ENCODE measurements at regions not wholly inside any gene's neighbourhood (a gene's known extent, or its start where the extent isn't known, plus 50 kb on each side); places are given as distances from the start of the nearest gene placed in this dataset.
A peak's percentile ranks its signal among the peaks of the same experiment; 100 is the strongest.

DNA sequence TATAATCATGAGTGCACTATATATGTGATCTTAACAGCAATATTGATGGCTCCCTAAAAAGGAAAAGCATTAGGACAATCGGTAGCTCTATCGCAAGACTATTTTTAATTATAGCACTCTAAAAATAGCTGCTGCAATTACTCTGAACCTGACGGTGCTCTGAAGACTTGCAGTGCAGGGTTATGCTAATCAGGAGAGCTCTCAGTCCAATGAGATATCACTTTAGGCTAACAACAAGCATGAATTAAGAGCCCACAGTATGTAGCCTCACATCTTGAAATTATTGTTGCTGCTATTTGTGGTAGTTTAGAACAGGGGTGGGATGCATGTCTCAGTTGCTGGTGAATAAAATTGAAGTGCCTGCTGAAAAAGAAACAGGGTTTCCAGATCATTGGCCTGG, 515.8 kb upstream of the AKR1E2 start:
- TF ChIP-seq, protein P1, sequence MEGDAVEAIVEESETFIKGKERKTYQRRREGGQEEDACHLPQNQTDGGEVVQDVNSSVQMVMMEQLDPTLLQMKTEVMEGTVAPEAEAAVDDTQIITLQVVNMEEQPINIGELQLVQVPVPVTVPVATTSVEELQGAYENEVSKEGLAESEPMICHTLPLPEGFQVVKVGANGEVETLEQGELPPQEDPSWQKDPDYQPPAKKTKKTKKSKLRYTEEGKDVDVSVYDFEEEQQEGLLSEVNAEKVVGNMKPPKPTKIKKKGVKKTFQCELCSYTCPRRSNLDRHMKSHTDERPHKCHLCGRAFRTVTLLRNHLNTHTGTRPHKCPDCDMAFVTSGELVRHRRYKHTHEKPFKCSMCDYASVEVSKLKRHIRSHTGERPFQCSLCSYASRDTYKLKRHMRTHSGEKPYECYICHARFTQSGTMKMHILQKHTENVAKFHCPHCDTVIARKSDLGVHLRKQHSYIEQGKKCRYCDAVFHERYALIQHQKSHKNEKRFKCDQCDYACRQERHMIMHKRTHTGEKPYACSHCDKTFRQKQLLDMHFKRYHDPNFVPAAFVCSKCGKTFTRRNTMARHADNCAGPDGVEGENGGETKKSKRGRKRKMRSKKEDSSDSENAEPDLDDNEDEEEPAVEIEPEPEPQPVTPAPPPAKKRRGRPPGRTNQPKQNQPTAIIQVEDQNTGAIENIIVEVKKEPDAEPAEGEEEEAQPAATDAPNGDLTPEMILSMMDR (IDR thresholded peaks at IDR 0.05; ENCODE audit: insufficient read depth, low read length, severe bottlenecking), result no peak
- DNase-seq (ENCODE audit: low read depth) (no peak), FAIRE-seq (no peak)
- H3K27me3 ChIP-seq (ENCODE audit: control insufficient read depth, insufficient read depth, low read length), result no peaks in the 10 kb centered on the region
- H3K36me3 ChIP-seq (ENCODE audit: control insufficient read depth, insufficient read depth, low read length), result no peaks in the 10 kb centered on the region
- no peak overlapping the region for H3K4me3 ChIP-seq (ENCODE audit: low read depth, low read length)

GRCh38 chr10:4307910-4308309, 518.1 kb upstream of the AKR1E2 start:
- DNase-seq (ENCODE audit: low read depth), result no peak
- H3K36me3 ChIP-seq (ENCODE audit: control insufficient read depth, insufficient read depth, low read length), result no peaks in the 10 kb centered on the region
- no peak for FAIRE-seq
- TF ChIP-seq, protein P1 (IDR thresholded peaks at IDR 0.05; ENCODE audit: insufficient read depth, low read length, severe bottlenecking), result no peak
- no peaks in the 10 kb centered on the region for H3K27me3 ChIP-seq (ENCODE audit: control insufficient read depth, insufficient read depth, low read length)
- no peak overlapping the region for H3K4me3 ChIP-seq (ENCODE audit: low read depth, low read length)

GRCh38 chr10:4306871-4307270, 519.1 kb upstream of the AKR1E2 start:
- FAIRE-seq (no peak), DNase-seq (ENCODE audit: low read depth) (peak; percentile 47)
- TF ChIP-seq, protein P1 (IDR thresholded peaks at IDR 0.05; ENCODE audit: insufficient read depth, low read length, severe bottlenecking), result no peak
- Histone ChIP-seq H3K36me3 (ENCODE audit: control insufficient read depth, insufficient read depth, low read length) (no peaks in the 10 kb centered on the region), H3K27me3 (ENCODE audit: control insufficient read depth, insufficient read depth, low read length) (no peaks in the 10 kb centered on the region), H3K4me3 (ENCODE audit: low read depth, low read length) (no peak overlapping the region)

DNA sequence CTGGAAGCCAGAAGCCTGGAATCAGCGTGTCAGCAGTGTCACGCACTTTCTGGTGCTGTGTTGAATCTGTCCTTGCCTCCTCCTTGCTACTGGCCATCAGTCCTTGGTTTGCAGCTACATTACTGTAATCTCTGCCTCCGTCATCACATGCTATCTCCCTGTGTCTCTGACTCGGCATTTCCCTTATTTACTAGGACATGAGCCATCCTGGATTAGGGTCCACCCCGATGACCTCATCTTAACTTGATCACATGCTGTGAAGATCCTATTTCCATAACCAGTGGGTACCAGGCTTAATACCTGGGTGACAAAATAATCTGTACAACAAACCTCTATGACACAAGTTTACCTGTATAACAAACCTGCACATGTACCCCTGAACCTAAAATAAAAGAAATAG, 518.0 kb upstream of the KLF6 start:
- TF ChIP-seq, protein P1 (IDR thresholded peaks at IDR 0.05; ENCODE audit: insufficient read depth, low read length, severe bottlenecking), result no peak
- H3K4me3 ChIP-seq (ENCODE audit: low read depth, low read length), result no peak overlapping the region
- FAIRE-seq (no peak), DNase-seq (ENCODE audit: low read depth) (peak; percentile 57)
- no peaks in the 10 kb centered on the region for H3K27me3 ChIP-seq (ENCODE audit: control insufficient read depth, insufficient read depth, low read length)
- no peaks in the 10 kb centered on the region for H3K36me3 ChIP-seq (ENCODE audit: control insufficient read depth, insufficient read depth, low read length)

DNA sequence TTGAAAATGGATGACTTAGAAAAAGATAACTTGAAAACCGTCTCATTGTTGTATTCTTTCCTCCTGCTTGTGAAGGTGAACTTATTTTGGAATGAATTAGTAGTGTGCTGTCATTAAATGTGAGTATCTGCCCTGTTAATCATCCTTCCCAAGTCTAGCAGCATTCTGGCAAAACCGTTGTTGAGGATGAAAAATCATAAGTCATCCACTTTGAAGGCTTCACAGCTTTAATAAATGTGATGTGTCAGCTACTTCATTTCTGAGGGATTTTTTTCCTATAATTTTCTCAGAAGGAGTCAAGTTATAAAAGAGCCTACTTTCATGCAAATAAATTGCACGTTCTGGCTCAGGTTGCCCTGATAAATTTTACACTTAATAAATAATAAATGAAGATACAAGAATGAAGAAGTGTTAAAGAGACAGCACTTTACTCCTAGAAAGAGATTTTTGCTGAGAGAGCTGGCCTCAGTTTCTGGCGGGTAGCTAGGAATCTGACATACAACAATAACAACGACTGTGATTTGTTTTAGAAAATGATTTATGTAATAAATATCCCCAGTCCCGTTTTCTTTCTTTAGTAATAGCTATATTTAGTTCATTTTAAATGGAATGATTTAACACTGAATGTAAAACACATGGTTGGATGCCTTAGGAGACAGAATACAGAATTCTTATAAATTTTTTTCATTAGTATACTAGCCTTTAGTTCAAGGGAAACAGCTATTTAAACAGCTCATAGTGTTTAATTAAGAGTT, 516.5 kb upstream of the KLF6 start:
- FAIRE-seq (no peak), DNase-seq (ENCODE audit: low read depth) (peak; percentile 13)
- TF ChIP-seq, protein P1 (IDR thresholded peaks at IDR 0.05; ENCODE audit: insufficient read depth, low read length, severe bottlenecking), result no peak
- Histone ChIP-seq H3K4me3 (ENCODE audit: low read depth, low read length) (no peak overlapping the region), H3K27me3 (ENCODE audit: control insufficient read depth, insufficient read depth, low read length) (no peaks in the 10 kb centered on the region), H3K36me3 (ENCODE audit: control insufficient read depth, insufficient read depth, low read length) (no peaks in the 10 kb centered on the region)

- TF ChIP-seq, protein P1 (IDR thresholded peaks at IDR 0.05; ENCODE audit: insufficient read depth, low read length, severe bottlenecking), result no peak
- Histone ChIP-seq H3K36me3 (ENCODE audit: control insufficient read depth, insufficient read depth, low read length) (no peaks in the 10 kb centered on the region), H3K27me3 (ENCODE audit: control insufficient read depth, insufficient read depth, low read length) (no peaks in the 10 kb centered on the region), H3K4me3 (ENCODE audit: low read depth, low read length) (no peak overlapping the region)
- DNase-seq (ENCODE audit: low read depth) (no peak), FAIRE-seq (no peak)
Observed at GRCh38 chr10:4296161-4296560, 511.2 kb upstream of the KLF6 start.

All from bronchial epithelial cell (primary cell).